Type B pancreatic cell (in vitro differentiated cells): ENCODE measurements at regions not wholly inside any gene's neighbourhood (a gene's known extent, or its start where the extent isn't known, plus 50 kb on each side); places are given as distances from the start of the nearest gene placed in this dataset.

Experiments used
- DNase-seq: peaks from one replicate; pipeline ENCODE4 v3.0.0; 2021; ENCODE audit warnings: mixed read lengths; ENCODE audit not compliant: unreplicated experiment; ENCODE audit errors: extremely low spot score
- H3K27ac Mint-ChIP-seq: 2 replicates; pipeline ENCODE4 v1.8.0; 2021; ENCODE audit warnings: mild to moderate bottlenecking, mixed read lengths
- H3K27me3 Mint-ChIP-seq: 2 replicates; pipeline ENCODE4 v1.8.0; 2021; ENCODE audit warnings: mixed read lengths
- H3K36me3 Mint-ChIP-seq: 2 replicates; pipeline ENCODE4 v1.8.0; 2021; ENCODE audit warnings: mixed read lengths
- H3K4me1 Mint-ChIP-seq: one replicate; pipeline ENCODE4 v1.8.0; 2021; ENCODE audit warnings: mixed read lengths; ENCODE audit not compliant: unreplicated experiment
- H3K4me3 Mint-ChIP-seq: 2 replicates; pipeline ENCODE4 v1.8.0; 2021; ENCODE audit warnings: mild to moderate bottlenecking, mixed read lengths
- H3K9me3 Mint-ChIP-seq: 2 replicates; pipeline ENCODE4 v1.8.0; 2021; ENCODE audit warnings: mixed read lengths
- TF ChIP-seq, protein P1 (sequence below): fragments of 200-600 bp; sonication (generic); conservative IDR thresholded peaks from 2 replicates; pipeline ENCODE4 v1.5.0; 2021; ENCODE audit warnings: antibody characterized with exemption, mild to moderate bottlenecking

DNA sequence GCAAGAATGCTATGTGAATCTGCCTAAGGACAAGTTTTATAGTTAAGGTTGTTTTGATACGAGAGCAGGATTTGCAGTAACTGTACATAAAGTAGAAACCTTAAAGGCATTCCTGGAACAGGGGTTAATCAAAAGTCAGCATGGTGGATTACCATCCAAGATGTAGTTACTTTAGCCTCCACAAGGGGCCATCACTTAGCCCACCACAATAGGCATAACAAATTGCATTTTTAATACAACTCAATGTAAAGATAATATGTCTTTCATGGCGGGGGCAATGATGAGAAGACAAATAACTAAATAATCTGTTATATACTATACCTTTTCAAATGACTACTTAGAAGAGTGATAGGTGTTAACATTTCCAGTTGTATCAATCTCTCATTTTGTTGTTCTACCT, 611.2 kb upstream of the ADGRL4 start:
- Mint-ChIP-seq H3K27ac (no peak overlapping the region), H3K36me3 (no peaks in the 10 kb centered on the region), H3K9me3 (peaks cover 5% of the 10 kb centered on the region), H3K4me1 (no peaks in the 10 kb centered on the region), H3K4me3 (no peak overlapping the region), H3K27me3 (no peaks in the 10 kb centered on the region)
- no peak for DNase-seq
- TF ChIP-seq, protein P1, sequence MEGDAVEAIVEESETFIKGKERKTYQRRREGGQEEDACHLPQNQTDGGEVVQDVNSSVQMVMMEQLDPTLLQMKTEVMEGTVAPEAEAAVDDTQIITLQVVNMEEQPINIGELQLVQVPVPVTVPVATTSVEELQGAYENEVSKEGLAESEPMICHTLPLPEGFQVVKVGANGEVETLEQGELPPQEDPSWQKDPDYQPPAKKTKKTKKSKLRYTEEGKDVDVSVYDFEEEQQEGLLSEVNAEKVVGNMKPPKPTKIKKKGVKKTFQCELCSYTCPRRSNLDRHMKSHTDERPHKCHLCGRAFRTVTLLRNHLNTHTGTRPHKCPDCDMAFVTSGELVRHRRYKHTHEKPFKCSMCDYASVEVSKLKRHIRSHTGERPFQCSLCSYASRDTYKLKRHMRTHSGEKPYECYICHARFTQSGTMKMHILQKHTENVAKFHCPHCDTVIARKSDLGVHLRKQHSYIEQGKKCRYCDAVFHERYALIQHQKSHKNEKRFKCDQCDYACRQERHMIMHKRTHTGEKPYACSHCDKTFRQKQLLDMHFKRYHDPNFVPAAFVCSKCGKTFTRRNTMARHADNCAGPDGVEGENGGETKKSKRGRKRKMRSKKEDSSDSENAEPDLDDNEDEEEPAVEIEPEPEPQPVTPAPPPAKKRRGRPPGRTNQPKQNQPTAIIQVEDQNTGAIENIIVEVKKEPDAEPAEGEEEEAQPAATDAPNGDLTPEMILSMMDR, result peak; percentile 61

DNA sequence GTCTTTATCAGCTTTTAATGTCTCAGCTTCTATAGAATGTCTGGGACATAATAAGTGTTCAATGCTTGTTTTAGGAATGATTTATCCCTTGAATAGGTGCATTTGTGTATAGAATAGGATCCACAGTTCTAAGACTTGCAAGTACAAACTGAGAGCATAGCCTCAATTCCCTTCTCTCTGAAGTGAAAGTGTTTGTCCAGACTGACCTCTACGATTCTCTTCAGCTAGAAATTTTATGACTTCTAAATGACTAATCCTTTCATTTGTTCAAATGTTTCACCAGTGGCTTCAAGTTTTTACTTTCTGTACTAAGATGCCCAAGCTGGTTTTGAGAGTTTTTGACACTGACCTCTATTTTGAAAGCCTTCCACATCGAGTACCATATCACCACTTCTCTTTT, 608.2 kb upstream of the ADGRL4 start:
- no peak overlapping the region for H3K27ac Mint-ChIP-seq
- TF ChIP-seq, protein P1, result no peak
- DNase-seq, result no peak
- H3K4me1 Mint-ChIP-seq, result no peaks in the 10 kb centered on the region
- no peaks in the 10 kb centered on the region for H3K9me3 Mint-ChIP-seq
- H3K27me3 Mint-ChIP-seq, result no peaks in the 10 kb centered on the region
- no peaks in the 10 kb centered on the region for H3K36me3 Mint-ChIP-seq
- H3K4me3 Mint-ChIP-seq, result no peak overlapping the region

DNA sequence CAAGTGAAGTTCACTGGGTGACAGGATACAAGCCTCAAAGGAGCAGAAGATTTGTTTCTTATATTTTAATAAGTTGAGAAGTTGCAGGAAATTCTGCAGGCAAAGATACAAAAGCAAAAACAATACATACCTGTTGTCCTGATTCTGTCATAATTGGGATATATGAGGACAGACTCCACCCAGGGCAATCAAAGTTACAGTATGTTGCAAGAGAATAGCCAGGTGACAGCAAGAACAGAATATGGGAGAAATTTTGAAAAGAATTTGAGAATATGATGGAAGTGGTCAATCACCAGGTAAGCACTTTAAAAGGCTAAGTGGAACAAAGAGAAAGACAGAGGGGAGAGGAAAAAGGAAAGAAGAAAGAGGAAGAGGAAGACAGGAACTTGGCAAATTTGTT, 607.6 kb upstream of the ADGRL4 start:
- Mint-ChIP-seq H3K27ac (no peak overlapping the region), H3K4me3 (no peak overlapping the region), H3K27me3 (no peaks in the 10 kb centered on the region), H3K9me3 (no peaks in the 10 kb centered on the region), H3K4me1 (no peaks in the 10 kb centered on the region), H3K36me3 (no peaks in the 10 kb centered on the region)
- DNase-seq, result no peak
- TF ChIP-seq, protein P1, result no peak

DNA sequence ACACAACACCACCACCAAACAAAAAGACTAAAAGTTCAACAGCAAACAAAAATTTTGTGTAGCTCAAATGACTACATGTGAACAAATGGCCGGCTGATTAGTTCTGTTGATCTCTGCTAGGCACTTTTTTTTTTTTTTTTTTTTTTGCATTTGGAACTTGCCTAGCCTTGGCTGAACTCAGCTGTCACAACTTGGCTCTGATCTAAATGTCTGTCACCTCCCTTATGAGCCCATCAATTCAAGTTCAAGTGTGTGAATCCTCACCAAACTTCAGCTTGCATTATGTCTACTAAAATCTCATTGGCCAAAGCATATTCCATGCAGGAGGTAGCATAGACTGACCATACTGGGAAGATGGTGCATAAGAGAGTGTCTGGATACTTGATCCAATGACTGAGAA, 606.5 kb upstream of the ADGRL4 start:
- TF ChIP-seq, protein P1, result no peak
- Mint-ChIP-seq H3K4me1 (no peaks in the 10 kb centered on the region), H3K27me3 (no peaks in the 10 kb centered on the region), H3K36me3 (no peaks in the 10 kb centered on the region), H3K27ac (no peak overlapping the region), H3K4me3 (no peak overlapping the region), H3K9me3 (no peaks in the 10 kb centered on the region)
- DNase-seq, result no peak

DNA sequence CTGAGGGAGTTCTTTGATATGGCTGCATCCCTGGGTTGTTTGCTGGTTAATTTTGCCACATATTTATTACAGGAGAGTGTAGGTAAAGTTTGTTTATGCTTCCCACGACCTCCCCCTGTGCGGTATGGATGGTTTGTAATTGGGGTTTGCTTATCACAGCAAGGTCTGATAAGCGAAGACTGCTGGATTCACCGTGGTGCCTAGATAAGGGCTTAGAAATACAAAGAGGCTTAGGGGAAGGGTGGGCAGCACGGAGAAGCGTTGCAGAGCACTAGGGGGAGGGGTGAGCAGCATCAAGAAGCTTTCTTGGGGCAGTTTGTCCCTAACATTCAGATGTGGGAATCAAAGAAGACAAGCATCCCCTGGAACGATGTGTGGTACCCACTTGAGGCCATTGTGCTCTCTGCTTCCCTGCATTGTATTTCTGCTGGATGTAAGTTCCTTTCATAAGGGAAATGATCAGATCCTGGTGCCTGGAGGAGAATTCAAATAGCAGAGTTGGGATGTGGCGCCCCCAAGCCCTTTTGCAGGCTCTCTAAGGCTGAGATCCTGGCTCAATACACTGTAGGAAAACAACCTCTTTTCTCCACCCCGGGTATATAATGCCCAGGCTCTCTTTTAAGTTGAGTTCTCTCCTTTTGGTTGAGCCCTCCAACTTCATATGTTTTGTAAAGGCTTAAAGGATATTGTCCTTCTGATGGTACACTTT, 598.1 kb upstream of the ADGRL4 start:
- no peaks in the 10 kb centered on the region for H3K27me3 Mint-ChIP-seq
- H3K9me3 Mint-ChIP-seq, result no peaks in the 10 kb centered on the region
- H3K4me1 Mint-ChIP-seq, result no peaks in the 10 kb centered on the region
- TF ChIP-seq, protein P1, result no peak
- no peak overlapping the region for H3K4me3 Mint-ChIP-seq
- DNase-seq, result no peak
- no peak overlapping the region for H3K27ac Mint-ChIP-seq
- no peaks in the 10 kb centered on the region for H3K36me3 Mint-ChIP-seq
